GM12875 (cell line): ENCODE measurements at regions not wholly inside any gene's neighbourhood (a gene's known extent, or its start where the extent isn't known, plus 50 kb on each side); places are given as distances from the start of the nearest gene placed in this dataset.

Experiments used
- H3K4me3 ChIP-seq: one replicate; pipeline ENCODE4 v1.5.1; 2011; ENCODE audit warnings: low read depth, low read length, control low read depth
- TF ChIP-seq, protein P1 (sequence below): IDR thresholded peaks from 2 replicates; pipeline ENCODE4 v1.5.1; 2011; ENCODE audit warnings: low read depth, mild to moderate bottlenecking, control low read depth, inconsistent platforms, low read length, moderate library complexity, borderline replicate concordance; ENCODE audit not compliant: insufficient read depth

- TF ChIP-seq, protein P1, sequence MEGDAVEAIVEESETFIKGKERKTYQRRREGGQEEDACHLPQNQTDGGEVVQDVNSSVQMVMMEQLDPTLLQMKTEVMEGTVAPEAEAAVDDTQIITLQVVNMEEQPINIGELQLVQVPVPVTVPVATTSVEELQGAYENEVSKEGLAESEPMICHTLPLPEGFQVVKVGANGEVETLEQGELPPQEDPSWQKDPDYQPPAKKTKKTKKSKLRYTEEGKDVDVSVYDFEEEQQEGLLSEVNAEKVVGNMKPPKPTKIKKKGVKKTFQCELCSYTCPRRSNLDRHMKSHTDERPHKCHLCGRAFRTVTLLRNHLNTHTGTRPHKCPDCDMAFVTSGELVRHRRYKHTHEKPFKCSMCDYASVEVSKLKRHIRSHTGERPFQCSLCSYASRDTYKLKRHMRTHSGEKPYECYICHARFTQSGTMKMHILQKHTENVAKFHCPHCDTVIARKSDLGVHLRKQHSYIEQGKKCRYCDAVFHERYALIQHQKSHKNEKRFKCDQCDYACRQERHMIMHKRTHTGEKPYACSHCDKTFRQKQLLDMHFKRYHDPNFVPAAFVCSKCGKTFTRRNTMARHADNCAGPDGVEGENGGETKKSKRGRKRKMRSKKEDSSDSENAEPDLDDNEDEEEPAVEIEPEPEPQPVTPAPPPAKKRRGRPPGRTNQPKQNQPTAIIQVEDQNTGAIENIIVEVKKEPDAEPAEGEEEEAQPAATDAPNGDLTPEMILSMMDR: no peak
Measured at GRCh38 chr15:94047566-94047965, 183.8 kb upstream of the MCTP2 start.

DNA sequence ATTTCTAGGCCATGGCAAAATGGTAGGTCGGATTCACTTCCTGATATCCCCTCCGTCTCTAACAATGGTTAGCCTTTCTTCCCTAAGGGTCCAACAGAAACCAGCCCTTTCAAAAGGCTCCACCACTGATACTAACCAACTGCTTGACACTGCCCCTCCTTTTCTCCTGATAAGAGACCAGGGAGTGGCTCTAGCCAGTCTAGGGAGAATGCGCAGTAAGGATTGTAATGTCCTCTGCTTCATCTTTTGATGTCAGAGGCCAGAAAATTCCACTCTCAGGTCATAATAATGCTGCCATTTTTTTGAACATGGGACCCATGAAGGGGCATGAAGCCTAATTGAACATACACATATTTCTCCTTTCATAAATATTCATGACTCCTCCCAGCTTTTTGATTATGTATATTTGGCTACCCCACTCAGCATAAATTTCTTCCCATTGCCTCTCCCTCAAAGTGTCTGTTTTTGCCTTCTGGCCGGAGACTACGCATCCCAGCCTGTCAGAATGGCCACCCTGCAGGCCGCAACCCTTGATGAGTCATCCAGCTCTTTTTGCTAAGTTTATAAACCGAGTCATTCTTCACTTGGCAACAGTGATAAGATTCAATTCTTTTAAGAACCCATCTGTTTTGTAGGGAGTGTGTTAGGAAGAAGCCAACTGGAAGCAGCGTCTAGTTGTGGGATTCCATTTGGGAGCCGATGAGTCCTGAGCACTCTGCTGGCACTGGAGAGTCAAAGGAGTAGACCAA, 189.0 kb upstream of the MCTP2 start:
- TF ChIP-seq, protein P1: no peak
- H3K4me3 ChIP-seq: no peak overlapping the region

More at GRCh38 chr15:94047566-94047965, 183.8 kb upstream of the MCTP2 start:
- no peak overlapping the region for H3K4me3 ChIP-seq

DNA sequence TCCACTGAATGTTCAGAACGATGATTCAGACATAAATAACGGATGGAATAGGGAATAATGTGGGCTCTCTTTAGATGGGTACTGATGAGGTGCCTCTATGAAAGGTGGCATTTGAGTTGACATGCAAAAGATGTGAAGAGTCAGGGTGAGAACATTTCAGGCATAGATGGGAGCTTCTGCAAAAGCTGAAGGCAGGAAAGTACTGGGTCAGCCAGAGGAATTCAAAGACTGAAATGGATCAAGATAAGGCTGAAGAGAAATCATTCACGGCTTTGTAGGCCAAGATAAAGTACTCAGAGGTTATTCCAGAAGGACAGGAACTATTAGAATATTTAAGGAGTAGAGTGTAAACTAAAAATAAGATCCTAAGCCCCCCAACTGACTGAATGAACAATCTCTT, 189.6 kb upstream of the MCTP2 start:
- no peak overlapping the region for H3K4me3 ChIP-seq
- TF ChIP-seq, protein P1: no peak

- TF ChIP-seq, protein P1: no peak
- H3K4me3 ChIP-seq: no peak overlapping the region
Measured at GRCh38 chr15:94040541-94041248, 190.7 kb upstream of the MCTP2 start.

GRCh38 chr15:94036156-94036555, 195.2 kb upstream of the MCTP2 start:
- TF ChIP-seq, protein P1: no peak
- H3K4me3 ChIP-seq: no peak overlapping the region

- TF ChIP-seq, protein P1: no peak
- no peak overlapping the region for H3K4me3 ChIP-seq
Measured at GRCh38 chr15:94033683-94034020, 197.7 kb upstream of the MCTP2 start.
